RCC 7860 (cell line): ENCODE measurements at regions not wholly inside any gene's neighbourhood (a gene's known extent, or its start where the extent isn't known, plus 50 kb on each side); places are given as distances from the start of the nearest gene placed in this dataset.

Experiments
- DNase-seq: peaks from one replicate; pipeline ENCODE4 v3.0.0-alpha.2; 2015; ENCODE audit warnings: low spot score
- FAIRE-seq: peaks from 2 replicates; lab custom pipeline; 2012; peaks lifted over from hg19 to GRCh38; lab: Jason Lieb, UNC

DNA sequence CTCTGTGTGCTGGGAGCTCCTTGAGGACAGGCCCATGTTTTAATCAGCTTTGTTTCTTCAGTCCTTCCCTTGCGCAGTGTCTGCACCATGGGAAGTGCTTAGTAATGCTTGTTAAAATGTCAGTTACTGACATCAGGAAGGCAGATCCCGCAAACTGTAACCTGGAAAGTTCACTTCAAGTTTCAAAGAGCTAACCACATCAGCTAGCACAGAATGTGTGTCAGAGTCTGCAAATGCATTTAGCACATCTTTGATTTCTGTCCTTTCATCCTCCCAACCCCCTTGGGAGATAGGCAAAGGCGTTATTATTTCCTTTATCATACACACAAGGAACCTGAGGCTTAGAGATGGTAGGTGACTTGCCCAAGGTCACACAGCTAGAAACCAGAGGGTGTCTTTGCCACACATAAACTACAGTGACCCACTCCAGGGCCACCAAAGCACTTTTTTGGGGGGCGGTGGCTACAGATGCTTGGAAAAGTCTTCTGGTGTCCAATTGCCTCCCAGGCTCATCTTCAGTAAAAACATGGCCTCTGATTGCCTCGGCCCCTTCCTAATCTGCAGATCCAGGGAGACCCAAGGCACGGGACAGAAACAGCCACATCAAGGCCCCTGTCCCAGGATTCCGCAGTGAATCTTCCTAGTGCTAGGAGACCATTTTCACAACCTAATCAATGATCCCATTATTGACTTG is 116.2 kb upstream of the GPR26 start:
- no peak for DNase-seq
- FAIRE-seq: no peak

DNA sequence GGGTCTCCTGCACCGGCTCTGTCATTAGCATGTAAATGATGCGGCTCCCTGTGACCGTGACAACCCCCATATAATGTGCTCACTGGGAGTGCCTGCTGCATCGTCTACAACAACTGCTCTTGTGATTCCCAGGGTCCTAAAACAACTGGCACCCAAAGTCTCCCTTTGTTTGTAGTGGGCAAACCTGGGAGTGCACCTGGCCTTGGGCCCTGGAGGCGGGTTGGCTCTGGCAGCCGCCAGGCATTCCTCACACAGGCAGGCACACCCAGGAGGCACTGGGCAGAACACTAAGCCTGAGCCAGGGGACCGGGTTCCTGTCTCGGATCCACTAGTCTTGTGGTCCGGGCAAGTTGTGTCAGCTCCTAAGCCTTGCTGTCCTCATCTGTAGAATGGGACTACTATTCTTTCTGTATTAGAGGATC is 115.5 kb upstream of the GPR26 start:
- FAIRE-seq (no peak), DNase-seq (no peak)

DNA sequence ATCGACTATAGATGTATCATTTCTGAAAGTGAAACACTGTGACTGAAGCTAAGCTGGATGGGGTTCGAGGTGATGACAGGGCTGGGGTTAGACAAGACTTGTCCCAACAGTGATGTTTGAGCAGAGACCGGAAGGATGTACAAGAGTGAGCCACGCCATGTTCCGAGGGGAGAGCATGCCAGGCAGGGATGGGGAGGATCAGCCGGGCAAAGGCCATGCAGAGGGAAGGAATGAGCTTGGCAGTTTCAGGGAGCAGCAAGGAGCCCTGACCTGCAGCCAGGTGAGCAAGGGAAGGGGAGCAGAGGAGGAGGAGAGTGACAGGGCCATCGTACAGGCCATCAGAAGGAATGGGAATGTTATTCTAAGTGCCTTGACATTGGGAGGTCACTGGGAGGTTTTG is 114.9 kb upstream of the GPR26 start:
- FAIRE-seq: no peak
- no peak for DNase-seq

DNA sequence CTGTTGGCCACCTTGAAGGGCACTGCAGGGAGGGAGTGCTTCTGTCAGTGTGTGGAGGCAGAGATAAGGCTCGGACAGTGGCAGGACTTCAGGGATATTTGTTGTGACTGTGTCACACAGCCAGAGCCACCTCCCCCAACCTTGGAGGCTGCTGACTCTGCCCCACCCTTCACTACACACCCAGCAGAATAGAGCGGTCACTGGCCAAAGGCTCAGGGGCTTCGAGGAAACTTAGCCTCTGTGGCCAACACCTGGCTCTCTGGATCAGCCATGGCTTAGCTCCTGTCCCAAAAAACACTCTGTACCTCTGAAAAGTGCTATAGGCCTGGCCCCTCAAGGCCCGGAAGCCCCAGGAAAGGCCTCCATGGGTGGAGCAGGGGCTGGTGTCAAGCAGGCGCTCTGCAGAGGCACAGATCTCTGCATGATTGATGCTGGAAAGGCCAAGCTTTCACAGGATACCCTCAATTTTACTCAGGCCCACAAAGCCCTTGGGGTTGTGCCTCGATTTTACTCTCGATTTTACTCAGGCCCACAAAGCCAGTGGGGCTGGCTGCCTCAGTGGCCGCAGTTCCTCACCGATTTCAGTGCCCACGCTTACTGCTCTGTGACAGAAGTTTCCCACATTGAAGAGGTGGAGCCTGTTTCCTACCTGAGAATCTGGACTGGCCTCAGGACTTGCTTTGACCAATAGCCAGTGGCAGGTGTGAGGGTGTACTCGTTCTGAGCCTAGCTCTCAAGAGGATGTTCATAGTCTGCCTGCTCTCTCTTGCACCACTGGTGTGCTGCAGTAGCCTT is 113.2 kb upstream of the GPR26 start:
- FAIRE-seq (no peak), DNase-seq (no peak)

DNA sequence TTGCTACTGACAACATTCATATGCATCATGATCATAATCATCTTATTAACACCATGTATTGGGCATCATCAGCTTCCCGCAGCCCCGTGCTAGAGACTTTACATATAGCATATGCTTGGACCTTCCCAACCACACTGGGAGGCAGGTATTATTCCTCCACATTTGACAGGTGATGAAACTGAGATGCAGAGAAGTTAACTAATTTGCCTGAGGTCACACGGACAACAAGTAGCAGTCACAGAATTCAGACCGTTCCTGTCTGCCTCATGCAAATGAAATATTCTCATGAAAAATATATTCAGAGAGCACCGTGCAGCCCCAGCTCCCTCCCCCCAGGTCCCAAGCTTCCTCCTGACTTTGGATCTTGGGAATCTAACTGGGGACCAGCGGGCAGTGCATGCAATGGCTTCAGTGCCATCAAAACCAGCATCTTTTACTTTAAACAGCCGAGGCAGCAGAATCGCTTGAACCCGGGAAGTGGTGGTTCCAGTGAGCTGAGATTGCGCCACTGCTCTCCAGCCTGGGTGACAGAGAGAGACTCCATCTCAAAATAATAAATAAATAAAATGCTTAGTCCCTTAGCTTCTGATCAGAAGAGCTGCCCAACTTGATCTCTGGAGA is 112.2 kb upstream of the GPR26 start:
- no peak for DNase-seq
- no peak for FAIRE-seq

DNA sequence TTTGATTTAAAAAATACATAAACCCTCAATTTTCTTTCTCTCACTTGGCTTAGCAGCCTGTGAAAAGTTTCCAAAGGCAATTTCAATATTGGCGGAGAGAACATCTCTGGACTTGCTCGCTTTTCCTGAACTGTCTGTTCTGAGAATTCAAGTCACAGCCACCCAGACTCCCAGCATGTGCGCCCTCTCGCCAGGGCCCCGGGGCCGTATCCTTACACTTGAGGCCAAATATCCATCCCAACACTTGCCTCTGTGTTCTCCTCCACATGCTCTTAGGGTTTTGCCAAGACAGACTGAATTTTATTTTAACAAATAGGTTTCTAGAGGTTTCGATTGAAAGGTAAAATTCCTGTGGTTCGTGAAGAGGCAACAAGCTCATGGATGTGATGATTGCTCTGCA is 111.5 kb upstream of the GPR26 start:
- FAIRE-seq (no peak), DNase-seq (no peak)

DNA sequence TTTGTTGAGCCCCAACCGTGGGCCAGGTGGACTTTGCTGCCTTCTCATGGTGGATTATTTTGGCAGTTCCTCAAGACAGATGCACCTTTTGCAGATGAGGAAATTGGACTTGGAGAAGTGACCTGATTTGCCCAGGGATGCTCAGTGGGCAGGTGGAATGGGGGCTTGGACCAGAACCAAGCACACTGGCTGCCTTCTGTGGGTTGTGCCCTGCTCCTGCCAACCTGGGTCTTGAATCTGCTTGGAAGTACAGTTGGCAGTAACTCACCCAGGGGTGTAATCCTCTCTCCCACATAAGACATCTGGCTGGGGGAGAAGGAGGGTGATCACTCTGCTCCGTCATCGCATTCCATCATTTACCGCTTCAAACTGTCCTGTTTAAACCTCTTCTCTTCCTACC is 110.5 kb upstream of the GPR26 start:
- DNase-seq: no peak
- no peak for FAIRE-seq

DNA sequence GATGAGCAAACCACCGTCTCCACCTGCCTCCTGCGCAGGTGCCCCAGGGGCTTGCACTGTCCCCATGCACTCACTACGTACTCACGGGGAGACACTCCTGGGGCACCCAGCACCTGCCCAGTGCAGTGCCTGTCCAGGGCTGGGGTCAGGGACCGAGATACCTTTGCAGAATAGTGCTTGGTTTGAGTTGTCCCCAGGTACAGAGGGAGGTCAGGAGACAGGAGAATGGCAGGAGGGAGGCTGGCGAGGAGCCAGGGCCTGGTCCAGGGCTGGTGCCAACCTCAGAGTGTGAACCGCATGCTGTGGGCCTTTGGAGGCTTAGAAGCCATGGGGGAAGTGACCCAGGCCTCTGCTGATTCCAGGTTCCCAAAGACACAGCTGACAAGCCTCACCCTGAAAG is 110.1 kb upstream of the GPR26 start:
- DNase-seq (no peak), FAIRE-seq (no peak)

DNA sequence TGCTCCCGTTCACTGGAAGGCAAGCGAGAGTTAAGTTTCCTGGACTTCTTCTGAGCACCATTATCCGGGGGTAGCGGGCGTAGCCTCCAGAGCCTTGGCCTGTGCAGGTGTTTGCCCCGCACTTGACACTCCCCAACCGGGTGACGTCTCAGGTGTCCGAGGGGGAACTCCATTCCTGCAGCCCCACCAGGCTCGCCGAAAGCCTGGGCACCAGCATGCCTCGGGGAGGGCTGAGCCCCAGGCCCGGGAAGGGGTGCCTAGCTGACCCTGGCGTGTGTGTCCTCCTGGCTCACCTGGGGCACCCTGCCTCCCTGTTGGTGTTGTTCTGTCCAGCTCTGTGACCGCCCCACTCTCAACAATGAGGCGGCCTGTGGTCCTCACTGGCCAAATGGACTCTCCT is 109.4 kb upstream of the GPR26 start:
- FAIRE-seq: no peak
- DNase-seq: no peak

DNA sequence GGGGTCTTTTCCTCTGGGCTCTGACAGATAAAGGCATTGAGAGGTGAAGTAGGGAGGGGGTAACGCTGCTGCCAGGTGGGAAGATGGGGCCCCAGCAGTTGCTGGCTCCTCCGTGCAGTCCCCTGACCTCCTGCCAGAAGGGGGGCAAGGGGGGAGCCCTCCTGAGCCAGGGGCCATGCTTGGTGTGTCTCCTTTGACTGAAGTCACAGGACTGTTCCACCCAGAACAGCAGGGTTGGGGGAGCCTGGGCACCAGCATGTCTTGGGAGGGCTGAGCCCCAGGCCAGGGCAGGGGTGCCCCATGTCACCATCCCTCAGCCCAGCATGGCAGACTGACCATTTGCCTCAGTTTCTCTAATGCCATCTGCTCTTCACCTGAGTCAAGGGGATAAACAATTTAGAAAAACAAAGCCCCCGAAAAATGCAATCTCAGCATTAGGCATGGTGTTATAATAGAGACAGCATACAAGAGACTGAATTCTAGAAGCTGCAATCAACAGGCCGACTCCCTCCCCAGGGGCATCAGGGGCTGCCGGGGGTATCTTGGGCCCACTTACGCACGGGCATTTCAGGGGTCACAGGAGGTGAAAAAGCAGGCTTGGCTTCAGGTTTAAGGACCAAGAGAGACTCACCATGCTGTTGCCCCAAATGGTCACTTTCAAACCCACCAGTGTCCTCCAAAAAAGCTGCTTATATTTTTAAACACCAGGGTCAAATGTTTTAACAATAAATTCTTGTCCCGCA is 108.6 kb upstream of the GPR26 start:
- FAIRE-seq: no peak
- DNase-seq: no peak

DNA sequence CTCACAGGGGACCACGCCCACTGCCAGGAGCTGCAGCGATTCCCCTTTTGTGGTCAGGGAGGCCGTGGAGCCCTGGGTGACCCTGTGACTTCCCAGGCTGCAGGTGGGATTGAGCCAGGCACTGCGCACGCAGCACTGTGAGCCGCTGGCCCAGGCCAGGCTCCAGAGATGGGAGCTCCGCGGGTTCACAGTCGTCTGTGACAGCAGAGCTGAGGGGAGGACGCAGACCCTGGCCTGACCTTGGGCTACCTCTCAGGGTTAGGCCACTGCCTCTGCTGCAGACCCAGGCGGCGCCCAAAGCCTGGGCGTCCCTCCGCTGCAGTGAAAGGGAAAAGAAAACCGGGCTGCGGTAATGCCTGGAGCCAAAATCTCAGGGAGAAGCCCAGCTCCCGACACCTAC is 107.5 kb upstream of the GPR26 start:
- FAIRE-seq: no peak
- DNase-seq: no peak

DNA sequence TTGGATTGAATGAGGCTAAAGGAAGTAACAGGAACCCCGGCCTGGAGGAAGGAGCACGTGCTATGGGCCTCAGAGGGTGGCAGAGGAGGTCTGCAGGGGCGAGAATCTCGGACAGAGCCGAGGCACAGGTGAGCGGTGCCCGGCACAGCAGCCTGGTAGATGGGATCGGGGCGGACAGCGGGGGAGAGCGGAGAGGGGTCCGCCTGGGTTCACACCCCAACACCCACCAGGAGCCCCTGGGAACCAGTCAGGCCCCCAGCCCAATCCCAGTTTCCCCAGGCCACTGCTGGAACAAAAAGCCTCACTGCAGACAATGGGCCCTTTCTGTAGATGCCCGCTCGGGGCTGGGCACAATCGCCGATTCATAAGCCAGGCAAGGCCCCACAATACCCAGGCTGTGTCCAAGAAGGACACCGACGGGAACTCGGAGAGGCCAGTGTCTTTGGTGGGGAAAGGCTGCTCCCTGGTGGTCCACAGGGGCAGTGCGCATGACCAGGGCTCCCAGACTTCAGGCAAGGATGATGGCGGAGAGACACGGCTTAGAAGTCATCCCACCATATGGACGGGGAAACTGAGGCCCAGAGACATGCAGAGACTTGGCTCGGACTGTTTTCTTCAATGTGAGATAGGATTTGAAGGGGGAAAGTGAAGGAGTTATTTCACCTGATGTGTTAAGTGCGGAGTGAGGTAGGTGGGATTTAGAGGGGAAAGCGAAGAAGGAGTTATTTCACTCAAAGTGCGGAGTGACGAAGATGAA is 106.9 kb upstream of the GPR26 start:
- FAIRE-seq (no peak), DNase-seq (peak; percentile 53)

DNA sequence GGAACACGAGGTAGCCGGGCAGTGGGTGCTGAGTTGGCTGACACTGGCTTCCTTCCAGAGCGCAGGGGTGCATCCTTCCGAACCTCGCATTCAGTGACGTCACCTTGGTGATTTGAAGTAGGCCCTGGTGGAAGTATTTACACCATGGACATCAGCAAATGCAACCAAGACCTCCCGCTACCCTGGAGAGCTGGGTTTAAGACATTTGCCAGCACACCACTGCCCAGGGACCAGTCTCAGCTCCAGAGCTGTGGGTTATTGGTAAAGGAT is 106.4 kb upstream of the GPR26 start:
- FAIRE-seq (no peak), DNase-seq (no peak)

DNA sequence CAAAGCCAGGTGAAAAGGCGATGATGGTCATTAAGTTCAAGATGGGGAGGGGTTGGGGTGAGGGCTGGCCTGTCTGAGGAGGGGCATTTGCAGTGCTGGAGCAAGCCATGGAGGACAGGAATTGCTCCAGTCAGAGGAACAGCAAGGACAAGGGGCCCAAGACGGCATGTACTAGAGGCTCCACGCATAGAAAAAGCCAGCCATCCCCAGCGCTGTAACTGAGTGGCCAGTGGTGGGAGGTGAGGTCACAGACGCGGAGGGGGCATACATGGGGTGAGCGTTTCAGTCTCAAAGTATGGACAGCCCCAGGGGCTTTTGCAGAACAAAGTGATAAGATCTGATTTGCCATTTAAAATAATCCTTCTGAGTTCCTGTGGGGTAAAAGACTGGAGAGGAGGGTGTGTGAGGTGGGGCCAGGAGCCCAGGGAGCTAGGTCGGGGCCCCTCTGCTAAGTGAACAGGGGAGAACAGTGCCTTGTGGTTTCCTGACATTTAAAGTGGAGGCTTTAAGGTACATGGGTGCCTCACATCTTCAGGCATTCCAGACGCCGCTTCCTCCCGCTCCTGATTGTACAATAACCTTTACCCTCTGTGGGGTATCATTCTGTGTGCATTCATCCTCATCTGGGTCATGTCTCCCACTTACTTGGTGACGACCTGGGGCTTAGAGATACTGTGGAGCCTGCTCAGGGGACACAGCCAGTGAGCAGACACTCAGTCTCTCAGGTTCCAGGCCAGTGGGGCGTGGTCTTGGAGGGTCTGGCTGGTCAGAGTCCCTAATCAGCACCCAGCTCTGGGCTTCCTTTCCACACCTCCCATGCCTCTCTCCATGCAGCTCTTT is 105.6 kb upstream of the GPR26 start:
- no peak for FAIRE-seq

DNA sequence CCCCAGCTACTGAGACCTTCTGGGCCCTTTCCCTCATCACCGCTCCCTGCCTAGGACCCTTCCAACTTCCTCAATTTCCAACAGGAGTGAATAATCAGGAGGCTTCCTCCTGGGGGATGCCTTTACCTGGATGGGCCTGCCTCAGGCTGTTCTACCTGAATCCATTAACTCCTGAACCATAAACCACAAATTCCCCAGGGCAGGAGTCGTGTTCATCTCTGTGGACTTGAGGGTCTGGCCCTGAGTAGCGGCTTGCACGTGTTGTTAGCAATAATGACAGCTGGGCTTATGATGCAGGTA is 105.1 kb upstream of the GPR26 start:
- DNase-seq (no peak), FAIRE-seq (no peak)

More for the DNA sequence above, 105.6 kb upstream of the GPR26 start:
- no peak for DNase-seq

DNA sequence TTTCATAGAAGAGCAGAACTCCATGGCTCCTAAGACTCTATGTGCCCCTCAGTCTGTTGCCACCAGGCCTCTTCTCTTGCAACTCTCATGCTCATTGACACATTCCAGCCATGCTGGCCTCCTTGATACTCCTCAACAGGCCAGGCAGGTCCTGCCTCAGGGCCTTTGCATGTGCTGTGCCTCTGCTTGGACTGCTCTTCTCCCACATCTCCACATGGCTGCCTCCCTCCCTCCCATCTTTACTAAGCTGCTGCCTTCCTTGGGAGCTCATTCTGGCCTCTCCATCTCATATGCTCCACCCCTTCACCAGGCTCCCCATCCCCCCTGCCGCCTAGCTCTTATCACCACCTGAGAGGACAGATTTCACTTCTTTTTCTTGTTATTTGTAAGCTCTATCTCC is 103.8 kb upstream of the GPR26 start:
- FAIRE-seq (no peak), DNase-seq (no peak)

DNA sequence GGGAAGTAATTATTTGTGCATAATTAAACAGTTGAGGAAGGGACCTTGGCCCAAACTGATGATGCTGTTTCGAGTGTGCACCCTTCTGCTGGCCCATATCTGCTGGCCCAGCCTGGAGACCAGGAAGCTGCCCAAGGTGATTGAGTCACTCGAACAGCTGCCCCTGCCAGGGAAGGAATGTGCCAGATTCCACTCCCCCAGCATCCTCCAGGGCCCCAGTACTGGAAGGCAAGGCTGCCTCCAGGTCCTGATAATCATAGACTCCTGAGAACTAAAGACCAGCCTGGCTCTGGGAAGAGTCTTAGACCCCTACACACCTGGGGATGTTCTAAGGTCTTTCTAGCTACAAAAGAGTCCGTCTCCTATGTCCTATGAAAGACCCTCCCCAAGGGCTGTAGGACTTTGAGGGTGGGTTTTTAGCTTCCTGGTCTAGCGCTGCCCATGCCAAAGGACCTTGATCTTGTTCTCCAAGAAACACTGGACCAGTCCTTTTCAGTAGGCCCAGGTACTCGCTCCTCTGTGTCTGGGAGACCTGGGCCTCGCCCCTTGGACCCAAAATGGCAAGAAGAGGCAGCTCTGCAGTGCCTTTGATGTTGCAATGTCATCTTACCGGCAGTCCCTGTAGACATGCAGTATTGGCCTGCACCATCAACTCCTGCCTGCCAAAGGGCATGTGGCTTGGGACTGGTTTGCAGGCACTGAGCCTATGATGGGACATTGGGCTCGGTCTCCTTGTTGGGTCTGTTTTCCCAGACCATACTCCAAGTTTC is 103.2 kb upstream of the GPR26 start:
- DNase-seq (no peak), FAIRE-seq (no peak)

DNA sequence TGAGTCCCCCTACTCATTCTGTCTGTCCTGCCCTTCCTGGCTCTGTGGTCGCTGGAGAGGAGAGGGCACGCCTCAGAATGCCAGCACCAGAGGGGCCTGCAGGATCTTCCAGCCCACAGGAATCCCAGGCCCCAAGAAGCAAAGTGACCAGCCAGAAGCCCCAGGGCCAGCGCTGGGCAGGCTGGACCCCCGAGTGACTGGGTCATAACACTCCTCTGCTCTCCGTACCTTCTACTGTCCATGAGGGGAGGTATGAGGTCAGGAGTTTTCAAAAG is 102.6 kb upstream of the GPR26 start:
- DNase-seq (no peak), FAIRE-seq (no peak)

DNA sequence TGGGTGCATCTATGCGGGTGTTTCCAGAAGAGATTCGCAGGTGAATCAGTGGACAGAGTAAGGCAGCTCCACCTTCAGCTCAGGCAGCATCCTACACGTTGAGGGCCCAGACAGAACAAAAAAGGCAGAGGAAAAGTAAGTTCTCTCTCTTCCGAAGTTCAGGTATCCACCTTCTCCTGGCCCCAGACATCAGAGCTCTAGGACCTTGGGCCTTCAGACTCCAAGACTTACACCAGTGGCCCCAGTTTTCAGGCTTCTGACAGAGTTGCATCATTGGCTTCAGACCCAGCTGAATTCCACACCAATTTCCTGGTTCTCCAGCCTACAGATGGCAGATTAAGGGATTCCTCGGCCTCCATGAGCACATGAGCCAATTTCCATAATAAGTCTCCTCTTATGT is 102.2 kb upstream of the GPR26 start:
- FAIRE-seq (no peak), DNase-seq (no peak)

DNA sequence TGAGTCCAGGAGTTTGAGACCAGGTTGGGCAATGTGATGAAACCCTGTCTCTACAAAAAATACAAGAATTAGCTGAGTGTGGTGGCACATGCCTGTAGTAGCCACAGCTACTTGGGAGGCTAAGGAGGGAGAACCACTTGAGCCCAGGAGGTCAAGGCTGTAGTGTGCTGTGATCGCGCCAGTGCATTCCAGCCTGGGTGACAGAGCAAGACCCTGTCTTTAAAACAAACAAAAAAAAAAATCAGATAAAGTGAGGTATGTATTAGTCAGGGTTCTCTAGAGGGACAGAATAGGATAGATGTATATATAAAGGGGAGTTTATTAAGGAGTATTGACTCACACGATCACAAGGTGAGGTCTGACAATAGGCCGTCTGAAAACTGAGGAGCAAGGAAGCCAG is 101.5 kb upstream of the GPR26 start:
- FAIRE-seq (no peak), DNase-seq (no peak)
